ENCODE measurements at regions not wholly inside any gene's neighbourhood (a gene's known extent, or its start where the extent isn't known, plus 50 kb on each side); places are given as distances from the start of the nearest gene placed in this dataset.

DNA sequence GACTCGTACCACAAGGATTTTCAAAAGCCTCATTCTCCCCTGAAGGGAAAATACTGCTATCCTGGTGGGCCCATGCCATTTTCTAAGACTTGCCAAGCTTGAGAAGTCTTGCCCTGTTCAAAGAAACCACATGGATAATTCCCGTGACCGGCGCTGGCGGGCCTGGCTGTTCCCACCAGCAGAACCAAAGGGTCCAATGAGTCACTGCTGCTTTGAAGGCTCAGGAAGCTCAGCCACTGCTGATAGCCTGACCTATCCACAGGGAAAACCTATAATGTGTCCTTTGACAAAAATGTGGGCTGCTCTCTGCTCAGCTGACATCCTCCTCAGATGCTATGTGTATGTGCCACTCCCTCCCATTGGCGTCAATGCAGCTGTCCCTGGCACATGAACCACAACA, 137.9 kb upstream of the RAB12 start:
- H3K27me3 Mint-ChIP-seq, result peaks cover 6 to 7% of the 10 kb centered on the region in 2 donors
- Histone ChIP-seq H3K4me3 (ENCODE audit: low read length) (no peak overlapping the region), H3K4me1 (ENCODE audit: insufficient read depth, low read length) (no peaks in the 10 kb centered on the region), H3K27me3 (ENCODE audit: insufficient read depth, low read length, poor library complexity, severe bottlenecking) (no peaks in the 10 kb centered on the region), H3K27ac (ENCODE audit: low read depth, low read length) (no peak overlapping the region), H3K9me3 (ENCODE audit: low read length) (no peaks in the 10 kb centered on the region), H3K36me3 (ENCODE audit: insufficient read depth, low read length) (no peaks in the 10 kb centered on the region)
- no peak overlapping the region for H3K4me3 Mint-ChIP-seq
- no peak overlapping the region for H3K27ac Mint-ChIP-seq
- H3K9me3 Mint-ChIP-seq, result no peaks in the 10 kb centered on the region
- ChIA-PET POLR2A (no interaction called here), CTCF (no interaction called here)
- DNase-seq, result no peak
- H3K36me3 Mint-ChIP-seq, result no peaks in the 10 kb centered on the region
- no peaks in the 10 kb centered on the region for H3K4me1 Mint-ChIP-seq

DNA sequence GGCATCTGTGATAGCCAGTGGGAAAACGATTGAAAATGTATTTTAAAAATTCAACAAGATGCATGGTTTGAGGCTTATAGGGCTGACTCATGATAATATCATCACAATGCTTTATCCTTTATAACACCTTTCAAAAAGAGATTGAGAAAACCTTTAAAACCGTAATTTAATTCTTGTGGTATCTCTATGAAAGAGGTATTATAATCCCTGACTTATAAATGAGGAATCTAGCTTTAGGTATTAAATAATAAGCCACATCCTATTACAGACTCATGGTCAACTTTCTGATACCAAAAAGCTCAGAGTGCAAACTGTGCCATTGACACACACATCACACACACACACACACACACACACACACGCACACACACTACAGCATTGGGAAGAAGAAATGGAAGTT, 134.6 kb upstream of the RAB12 start:
- CTCF ChIA-PET, result no interaction called here
- DNase-seq, result no peak
- no peak overlapping the region for H3K27ac ChIP-seq (ENCODE audit: low read depth, low read length)
- no peak overlapping the region for H3K27ac Mint-ChIP-seq
- H3K27me3 Mint-ChIP-seq, result peaks cover 7 to 16% of the 10 kb centered on the region in 2 donors
- H3K36me3 ChIP-seq (ENCODE audit: insufficient read depth, low read length), result no peaks in the 10 kb centered on the region
- POLR2A ChIA-PET, result no interaction called here
- no peak overlapping the region for H3K4me3 ChIP-seq (ENCODE audit: low read length)
- H3K4me3 Mint-ChIP-seq, result no peak overlapping the region
- no peaks in the 10 kb centered on the region for H3K36me3 Mint-ChIP-seq
- H3K4me1 ChIP-seq (ENCODE audit: insufficient read depth, low read length), result no peaks in the 10 kb centered on the region
- H3K27me3 ChIP-seq (ENCODE audit: insufficient read depth, low read length, poor library complexity, severe bottlenecking), result no peaks in the 10 kb centered on the region
- no peaks in the 10 kb centered on the region for H3K9me3 ChIP-seq (ENCODE audit: low read length)
- peaks cover 0 to 3% (median 0%) of the 10 kb centered on the region in 5 donors for H3K9me3 Mint-ChIP-seq
- H3K4me1 Mint-ChIP-seq, result peaks cover 0 to 4% (median 0%) of the 10 kb centered on the region in 3 donors

DNA sequence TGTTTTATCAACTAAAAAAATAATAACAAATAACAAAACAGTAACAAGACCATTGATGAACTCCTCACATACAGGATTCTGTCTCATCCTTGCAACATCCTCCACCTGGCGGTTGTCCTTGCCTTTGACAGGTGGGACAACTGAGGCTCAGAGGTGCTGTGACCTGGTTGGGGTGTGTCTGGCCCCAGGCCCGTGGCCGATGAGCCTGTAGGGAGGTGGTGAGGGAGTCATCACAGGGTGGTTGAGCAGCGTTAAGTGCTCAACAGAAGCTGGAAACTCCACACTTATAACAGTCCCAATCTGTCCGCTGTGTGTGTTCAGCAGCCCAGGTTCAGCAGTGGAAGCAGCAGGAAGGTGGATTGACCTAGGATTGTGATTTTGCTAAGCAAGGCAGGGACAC, 131.6 kb upstream of the RAB12 start:
- CTCF ChIA-PET, result no interaction called here
- DNase-seq, result no peak

DNA sequence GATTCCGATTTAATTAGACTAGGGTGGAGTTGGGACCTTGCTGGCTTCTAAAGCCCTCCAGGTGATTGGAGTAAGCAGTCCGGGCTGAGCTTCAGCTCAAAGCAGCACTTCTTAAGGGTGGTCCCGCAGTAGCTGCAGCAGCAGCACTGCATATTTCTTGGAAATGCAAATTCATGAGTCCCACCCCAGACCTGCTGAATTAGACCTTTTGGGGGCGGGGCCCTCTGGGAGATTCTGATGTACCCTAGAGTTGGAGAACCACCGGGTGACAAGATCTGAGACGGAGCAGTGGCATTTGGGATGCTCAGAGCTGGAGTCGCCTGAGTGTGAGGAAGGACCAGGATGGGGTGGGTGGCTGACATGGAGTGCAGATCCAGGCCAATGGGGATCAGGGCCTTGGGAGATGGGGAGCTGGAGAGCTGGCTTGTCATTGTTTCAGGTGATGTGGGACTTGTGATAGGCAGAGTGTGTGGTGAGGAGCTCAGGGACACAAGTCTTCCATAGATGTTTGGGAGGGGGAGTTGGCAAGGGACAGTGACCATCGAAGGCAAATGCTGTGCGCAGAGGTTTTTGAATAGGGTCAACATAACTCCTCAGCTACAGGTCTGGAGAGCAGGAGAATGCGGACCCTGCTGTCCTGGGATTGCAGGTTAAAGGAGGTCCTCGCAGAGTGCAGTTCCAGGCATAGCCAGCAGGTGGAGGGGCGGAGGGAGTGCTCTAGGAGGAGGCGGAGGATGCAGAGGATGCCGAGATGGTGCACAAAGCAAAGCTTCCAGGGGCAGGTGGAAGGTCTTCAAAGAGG, 130.9 kb upstream of the RAB12 start:
- Histone ChIP-seq H3K27ac (ENCODE audit: low read depth, low read length) (no peak overlapping the region), H3K27me3 (ENCODE audit: insufficient read depth, low read length, poor library complexity, severe bottlenecking) (no peaks in the 10 kb centered on the region), H3K36me3 (ENCODE audit: insufficient read depth, low read length) (no peaks in the 10 kb centered on the region), H3K4me1 (ENCODE audit: insufficient read depth, low read length) (no peaks in the 10 kb centered on the region), H3K9me3 (ENCODE audit: low read length) (no peaks in the 10 kb centered on the region), H3K4me3 (ENCODE audit: low read length) (no peak overlapping the region)
- DNase-seq, result peak; percentile 3 to 50 (median 8)
- CTCF ChIA-PET, result no interaction called here
- no peak overlapping the region for H3K4me3 Mint-ChIP-seq
- no peaks in the 10 kb centered on the region for H3K36me3 Mint-ChIP-seq
- H3K27me3 Mint-ChIP-seq, result peaks cover 7 to 11% of the 10 kb centered on the region in 2 donors
- peaks cover 0 to 4% (median 0%) of the 10 kb centered on the region in 3 donors for H3K4me1 Mint-ChIP-seq
- no peak overlapping the region for H3K27ac Mint-ChIP-seq
- POLR2A ChIA-PET, result no interaction called here
- H3K9me3 Mint-ChIP-seq, result peaks cover 0 to 3% (median 0%) of the 10 kb centered on the region in 5 donors

More for the DNA sequence above, 131.6 kb upstream of the RAB12 start:
- Histone ChIP-seq H3K27me3 (ENCODE audit: insufficient read depth, low read length, poor library complexity, severe bottlenecking) (no peaks in the 10 kb centered on the region), H3K4me3 (ENCODE audit: low read length) (no peak overlapping the region), H3K4me1 (ENCODE audit: insufficient read depth, low read length) (no peaks in the 10 kb centered on the region), H3K27ac (ENCODE audit: low read depth, low read length) (no peak overlapping the region), H3K9me3 (ENCODE audit: low read length) (no peaks in the 10 kb centered on the region), H3K36me3 (ENCODE audit: insufficient read depth, low read length) (no peaks in the 10 kb centered on the region)
- Mint-ChIP-seq H3K36me3 (no peaks in the 10 kb centered on the region), H3K27ac (no peak overlapping the region), H3K9me3 (peaks cover 0 to 3% (median 0%) of the 10 kb centered on the region in 5 donors), H3K27me3 (peaks cover 7 to 14% of the 10 kb centered on the region in 2 donors), H3K4me1 (peaks cover 0 to 4% (median 0%) of the 10 kb centered on the region in 3 donors), H3K4me3 (no peak overlapping the region)
- POLR2A ChIA-PET, result no interaction called here

DNA sequence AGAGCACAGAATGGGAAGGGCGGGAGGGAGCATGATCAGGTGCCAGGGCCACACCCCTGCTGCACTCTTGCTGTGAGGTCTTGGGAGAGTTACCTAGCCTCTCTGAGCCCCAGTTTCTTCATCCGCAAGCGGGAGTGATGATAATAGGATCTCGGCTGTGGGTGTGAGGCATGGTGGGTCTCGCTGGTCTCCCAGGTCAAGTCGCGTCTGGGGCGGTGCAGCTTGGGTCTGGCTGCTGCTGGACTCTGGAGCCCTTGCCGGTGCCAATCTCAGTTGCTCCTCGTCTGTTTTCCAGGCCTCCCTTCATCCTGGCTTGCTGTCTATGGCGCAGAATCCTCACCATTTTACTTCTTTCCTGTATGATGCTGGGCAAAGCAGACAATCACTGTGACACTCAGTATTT, 130.3 kb upstream of the RAB12 start:
- peaks cover 0 to 4% (median 0%) of the 10 kb centered on the region in 3 donors for H3K4me1 Mint-ChIP-seq
- H3K9me3 Mint-ChIP-seq, result peaks cover 0 to 3% (median 0%) of the 10 kb centered on the region in 5 donors
- no peaks in the 10 kb centered on the region for H3K4me1 ChIP-seq (ENCODE audit: insufficient read depth, low read length)
- H3K36me3 ChIP-seq (ENCODE audit: insufficient read depth, low read length), result no peaks in the 10 kb centered on the region
- no peaks in the 10 kb centered on the region for H3K9me3 ChIP-seq (ENCODE audit: low read length)
- H3K27me3 Mint-ChIP-seq, result peaks cover 7 to 11% of the 10 kb centered on the region in 2 donors
- H3K27me3 ChIP-seq (ENCODE audit: insufficient read depth, low read length, poor library complexity, severe bottlenecking), result no peaks in the 10 kb centered on the region
- no peak overlapping the region for H3K4me3 ChIP-seq (ENCODE audit: low read length)
- no peak overlapping the region for H3K4me3 Mint-ChIP-seq
- DNase-seq, result no peak
- H3K36me3 Mint-ChIP-seq, result no peaks in the 10 kb centered on the region
- no peak overlapping the region for H3K27ac Mint-ChIP-seq
- POLR2A ChIA-PET, result no interaction called here
- CTCF ChIA-PET, result no interaction called here
- H3K27ac ChIP-seq (ENCODE audit: low read depth, low read length), result no peak overlapping the region

DNA sequence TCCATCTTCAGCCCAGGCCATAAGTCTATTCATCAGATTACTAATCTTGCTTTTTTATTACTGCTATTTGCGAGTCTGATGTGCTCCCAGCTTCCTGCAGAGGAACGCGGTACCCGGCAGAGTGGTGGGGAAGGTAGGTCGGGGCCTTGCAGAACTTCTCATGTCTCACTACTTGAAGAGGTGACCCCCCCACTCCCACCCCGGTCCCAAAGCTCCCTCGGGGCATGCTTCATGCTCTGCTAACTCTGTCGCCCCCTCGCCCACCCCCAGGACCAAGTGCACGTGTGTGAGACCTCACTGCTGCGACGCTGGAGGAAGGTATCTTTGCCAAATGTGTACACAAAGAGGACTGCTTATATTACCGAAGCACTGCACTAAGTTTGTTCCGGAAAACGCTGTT, 129.4 kb upstream of the RAB12 start:
- Mint-ChIP-seq H3K36me3 (no peaks in the 10 kb centered on the region), H3K27ac (no peak overlapping the region), H3K9me3 (peaks cover 0 to 3% (median 0%) of the 10 kb centered on the region in 5 donors), H3K27me3 (peaks cover 11 to 13% of the 10 kb centered on the region in 2 donors), H3K4me3 (no peak overlapping the region), H3K4me1 (peaks cover 0 to 4% (median 0%) of the 10 kb centered on the region in 3 donors)
- H3K4me3 ChIP-seq (ENCODE audit: low read length), result no peak overlapping the region
- DNase-seq, result no peak
- no peaks in the 10 kb centered on the region for H3K9me3 ChIP-seq (ENCODE audit: low read length)
- POLR2A ChIA-PET, result no interaction called here
- H3K27ac ChIP-seq (ENCODE audit: low read depth, low read length), result no peak overlapping the region
- no peaks in the 10 kb centered on the region for H3K36me3 ChIP-seq (ENCODE audit: insufficient read depth, low read length)
- no peaks in the 10 kb centered on the region for H3K4me1 ChIP-seq (ENCODE audit: insufficient read depth, low read length)
- H3K27me3 ChIP-seq (ENCODE audit: insufficient read depth, low read length, poor library complexity, severe bottlenecking), result no peaks in the 10 kb centered on the region
- CTCF ChIA-PET, result interaction anchor here (1.0 kb wide), 1 partner anchor 508 kb away, joined by 3 read pairs; no protein-coding TSS in a partner anchor

DNA sequence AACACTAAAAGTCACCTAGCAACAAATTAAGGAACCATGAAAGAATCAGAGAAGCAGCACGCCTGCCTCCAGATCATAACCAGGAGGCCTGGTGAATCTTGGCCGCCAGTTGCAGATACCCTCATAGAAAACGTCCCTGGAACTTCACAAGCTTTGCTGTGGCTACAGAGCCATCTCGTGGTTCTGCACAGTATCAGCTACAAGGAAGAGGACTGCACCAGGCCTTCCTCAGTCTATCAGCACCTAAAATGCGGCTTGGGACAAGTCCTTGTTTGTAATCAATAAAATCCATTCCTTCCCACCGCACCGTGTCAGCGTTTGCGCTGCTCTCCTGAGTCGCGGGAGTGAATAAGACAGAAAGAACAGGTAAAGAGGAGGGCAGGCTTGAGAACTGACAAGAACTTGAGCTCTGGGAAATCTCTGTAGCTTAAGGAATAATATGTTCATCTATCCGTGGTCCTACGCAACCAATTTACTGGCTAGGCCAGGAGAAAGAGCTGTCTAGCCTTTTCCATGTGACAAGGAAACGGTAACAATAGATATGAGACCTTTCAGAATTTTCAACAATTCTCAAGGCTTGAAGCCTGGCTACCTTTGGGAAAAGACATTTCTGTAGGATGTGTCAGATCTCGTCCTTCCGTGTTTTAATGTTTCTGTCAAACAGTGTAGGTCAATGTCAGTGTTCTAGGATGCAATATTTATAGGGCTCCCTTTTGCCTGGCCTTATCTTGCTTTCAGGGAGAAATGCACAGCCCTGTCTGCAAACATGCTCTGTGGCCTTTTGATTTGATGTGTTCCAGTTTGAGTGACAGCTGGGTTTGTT, 128.5 kb upstream of the RAB12 start:
- Mint-ChIP-seq H3K4me3 (no peak overlapping the region), H3K4me1 (peaks cover 0 to 4% (median 0%) of the 10 kb centered on the region in 3 donors), H3K27ac (no peak overlapping the region), H3K9me3 (peaks cover 0 to 3% (median 0%) of the 10 kb centered on the region in 5 donors), H3K36me3 (no peaks in the 10 kb centered on the region), H3K27me3 (peaks cover 10 to 11% of the 10 kb centered on the region in 2 donors)
- ChIA-PET CTCF (interaction anchor here (1.0 kb wide), 1 partner anchor 507 kb away, joined by 3 read pairs; no protein-coding TSS in a partner anchor), POLR2A (no interaction called here)
- Histone ChIP-seq H3K9me3 (ENCODE audit: low read length) (no peaks in the 10 kb centered on the region), H3K27ac (ENCODE audit: low read depth, low read length) (no peak overlapping the region), H3K36me3 (ENCODE audit: insufficient read depth, low read length) (no peaks in the 10 kb centered on the region), H3K4me3 (ENCODE audit: low read length) (no peak overlapping the region), H3K27me3 (ENCODE audit: insufficient read depth, low read length, poor library complexity, severe bottlenecking) (no peaks in the 10 kb centered on the region), H3K4me1 (ENCODE audit: insufficient read depth, low read length) (no peaks in the 10 kb centered on the region)
- no peak for DNase-seq

DNA sequence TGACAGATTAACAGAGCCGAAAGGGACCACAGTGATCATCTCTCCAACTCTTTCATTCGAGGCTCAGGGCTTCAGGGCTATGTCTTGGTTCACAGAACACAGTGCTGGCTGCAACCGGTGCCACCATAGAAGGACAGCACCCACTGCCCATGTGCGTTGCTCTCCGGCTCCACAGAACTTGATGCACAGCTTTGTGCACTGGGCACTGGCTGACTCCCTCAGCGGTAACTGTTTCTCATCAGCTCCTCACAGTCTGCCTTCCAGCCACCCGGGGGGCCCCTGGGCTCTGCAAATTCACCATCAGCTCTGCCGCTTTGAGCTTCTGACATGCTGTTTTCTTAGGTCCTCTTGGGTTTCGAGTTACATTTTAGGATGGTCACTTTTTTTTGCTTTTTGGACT, 124.3 kb upstream of the RAB12 start:
- Mint-ChIP-seq H3K9me3 (peaks cover 0 to under 1% (median 0%) of the 10 kb centered on the region in 5 donors), H3K4me1 (no peaks in the 10 kb centered on the region), H3K36me3 (no peaks in the 10 kb centered on the region), H3K27ac (no peak overlapping the region), H3K27me3 (peaks cover 0 to 10% of the 10 kb centered on the region in 2 donors), H3K4me3 (no peak overlapping the region)
- POLR2A ChIA-PET, result no interaction called here
- Histone ChIP-seq H3K4me1 (ENCODE audit: insufficient read depth, low read length) (no peaks in the 10 kb centered on the region), H3K4me3 (ENCODE audit: low read length) (no peak overlapping the region), H3K36me3 (ENCODE audit: insufficient read depth, low read length) (no peaks in the 10 kb centered on the region), H3K27ac (ENCODE audit: low read depth, low read length) (no peak overlapping the region), H3K27me3 (ENCODE audit: insufficient read depth, low read length, poor library complexity, severe bottlenecking) (no peaks in the 10 kb centered on the region), H3K9me3 (ENCODE audit: low read length) (no peaks in the 10 kb centered on the region)
- no peak for DNase-seq
- CTCF ChIA-PET, result no interaction called here

All from CD8-positive, alpha-beta memory T cell (primary cell).